Pulmonary artery endothelial cell (primary cell): ENCODE measurements at regions not wholly inside any gene's neighbourhood (a gene's known extent, or its start where the extent isn't known, plus 50 kb on each side); places are given as distances from the start of the nearest gene placed in this dataset.

Experiments
- DNase-seq: peaks from one replicate; pipeline ENCODE4 v3.0.0-alpha.2; 2011; ENCODE audit warnings: low read depth, low spot score

DNA sequence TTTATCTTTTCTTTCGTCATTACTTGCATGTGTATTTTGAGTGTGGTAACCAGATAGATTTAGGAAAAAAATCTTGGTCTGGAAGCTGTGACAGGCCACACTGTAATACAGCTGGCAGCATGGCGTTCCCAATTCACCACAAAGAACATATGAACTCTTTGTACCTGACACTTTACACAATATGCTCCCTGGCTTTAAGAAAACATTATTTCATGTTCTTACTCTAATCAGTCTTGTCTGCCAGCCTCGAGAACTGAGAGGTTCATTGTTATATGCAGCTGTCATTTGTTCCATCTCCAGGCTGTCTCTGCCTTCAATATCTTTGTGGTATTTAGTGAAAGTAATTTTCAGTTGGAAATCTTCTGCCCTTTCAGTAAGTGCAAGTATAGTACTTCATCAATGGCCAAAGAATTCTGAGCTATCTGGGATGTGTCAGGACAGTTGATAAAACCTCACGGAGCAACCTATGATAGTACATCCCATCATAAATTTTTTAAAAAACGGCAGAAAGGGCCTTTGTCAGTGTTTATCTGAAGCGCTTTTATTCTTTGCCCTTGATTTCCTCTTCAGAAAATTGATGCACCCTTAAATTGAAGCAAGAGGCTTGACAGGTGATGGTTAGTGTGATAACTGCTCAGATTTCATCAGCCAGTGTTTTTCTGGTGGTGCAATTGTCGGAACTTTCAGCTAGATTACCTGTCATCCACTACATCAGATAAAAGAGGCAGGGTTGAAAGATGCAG is 146.3 kb upstream of the SP8 start:
- no peak for DNase-seq

DNA sequence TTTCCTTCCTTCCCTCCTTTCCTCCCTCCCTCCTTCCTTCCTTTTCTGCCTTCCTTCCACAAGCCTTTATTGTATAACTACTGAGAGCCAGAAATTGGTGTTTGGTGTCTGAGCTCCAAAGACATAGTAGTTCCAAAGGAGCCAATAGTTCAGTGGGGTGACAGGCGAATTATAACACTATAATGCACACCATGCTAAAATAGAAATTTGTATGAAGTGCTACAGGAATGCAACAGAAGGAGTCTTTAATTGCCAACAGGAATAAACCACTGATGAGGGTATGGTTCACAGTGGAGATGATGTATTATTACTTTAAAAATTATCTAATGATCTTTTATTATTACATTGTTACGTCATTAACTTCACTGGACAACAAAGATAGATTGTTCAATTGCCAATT is 158.8 kb upstream of the SP8 start:
- no peak for DNase-seq

DNA sequence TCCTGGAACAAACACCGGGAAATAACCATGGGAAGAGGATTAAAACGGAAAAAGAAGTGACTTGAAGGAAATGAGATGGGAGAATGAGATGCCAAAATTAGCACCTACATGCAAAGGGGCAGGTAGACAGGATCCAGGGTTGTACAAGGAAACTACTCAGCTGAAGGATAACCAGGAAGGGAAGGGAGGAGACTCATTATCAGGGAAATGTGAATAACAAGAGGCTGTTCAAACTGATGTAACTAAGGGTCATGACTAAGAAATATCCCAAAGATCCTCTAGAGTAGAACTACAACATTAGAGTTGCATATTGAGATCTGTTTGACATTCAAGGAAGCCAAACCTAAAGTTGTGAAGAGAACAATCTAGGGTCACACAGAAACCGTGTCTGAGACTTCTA is 166.2 kb upstream of the SP8 start:
- no peak for DNase-seq

DNA sequence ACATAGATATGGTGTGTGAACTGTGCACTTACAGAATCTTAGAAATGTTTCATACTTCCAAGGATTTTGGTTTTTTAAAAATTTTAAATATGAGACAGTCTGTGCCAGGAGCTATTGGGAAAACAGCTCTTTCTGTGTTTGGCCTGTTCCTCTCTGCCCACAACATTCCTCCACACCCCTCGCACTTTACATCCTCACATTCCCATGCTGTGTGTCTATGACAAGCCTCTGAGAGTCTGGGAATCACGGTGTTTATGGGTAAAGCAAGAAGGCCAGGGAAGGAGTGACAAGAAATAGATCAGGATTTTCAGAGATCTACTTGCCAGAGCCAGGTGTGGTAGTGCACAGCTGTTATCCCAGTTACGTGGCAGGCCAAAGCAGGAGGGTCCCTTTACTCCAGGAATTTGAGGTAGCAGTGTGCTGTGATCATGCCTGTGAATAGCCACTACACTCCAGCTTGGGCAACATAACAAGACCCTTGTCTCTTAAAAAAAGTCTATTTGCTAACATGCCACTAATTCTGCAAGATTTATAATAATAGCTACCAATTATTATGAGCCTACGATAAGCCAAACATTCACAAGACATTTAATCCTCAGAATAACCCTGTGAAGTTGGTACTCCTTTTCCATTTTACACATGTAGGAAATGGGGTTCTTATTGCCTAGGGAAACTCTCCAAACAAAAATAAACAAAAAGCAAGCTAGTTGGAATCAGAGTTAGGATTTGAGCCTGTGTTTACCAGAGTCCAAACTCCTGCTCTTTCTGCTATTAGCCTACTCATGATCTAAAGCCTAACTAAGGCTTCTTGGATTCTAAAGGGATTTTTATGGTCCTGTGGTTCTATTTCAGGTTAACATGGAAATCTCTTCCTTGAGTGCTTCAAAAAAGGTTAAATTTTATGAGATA is 168.3 kb upstream of the SP8 start:
- DNase-seq, result no peak

DNA sequence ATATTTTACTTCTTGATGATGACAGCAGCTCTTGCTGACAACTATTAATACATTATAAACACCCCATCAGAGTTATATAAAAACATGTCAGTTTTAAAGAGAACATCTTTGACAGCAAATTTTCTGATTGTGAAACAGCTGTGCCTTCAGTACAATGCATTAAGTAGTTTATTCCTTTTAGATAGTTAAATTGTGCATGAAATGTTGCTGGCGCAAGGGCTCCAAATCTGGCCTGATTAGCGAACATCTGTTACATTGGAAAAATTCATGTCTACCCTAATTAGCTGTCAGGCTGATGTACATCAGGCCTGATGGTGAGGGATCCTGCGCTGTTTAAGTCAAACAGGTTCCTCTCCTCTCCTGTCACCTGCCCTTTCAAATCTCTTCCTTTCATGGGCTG is 171.9 kb upstream of the SP8 start:
- DNase-seq, result no peak

DNA sequence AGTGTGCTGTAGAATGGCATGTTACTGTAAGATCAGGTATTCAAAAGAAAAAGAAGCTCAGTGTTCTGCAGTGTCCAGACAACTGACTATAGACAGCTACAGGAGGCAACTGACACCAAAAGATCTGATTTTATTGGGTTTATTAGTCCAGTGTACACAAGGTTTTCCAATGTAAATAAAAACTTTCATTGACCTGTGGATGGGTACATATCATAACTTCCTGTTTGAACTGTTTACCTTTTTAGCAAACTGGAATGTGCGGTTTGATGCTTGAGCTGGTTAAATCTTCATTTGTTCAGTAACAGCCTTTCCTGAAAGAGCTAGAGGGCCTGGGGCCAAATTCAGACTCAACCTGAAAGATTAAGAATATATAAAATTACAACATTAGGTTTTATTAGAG is 172.6 kb upstream of the SP8 start:
- no peak for DNase-seq

- DNase-seq, result no peak
Measured at GRCh38 chr7:20963556-20964280, 177.0 kb upstream of the SP8 start.

DNA sequence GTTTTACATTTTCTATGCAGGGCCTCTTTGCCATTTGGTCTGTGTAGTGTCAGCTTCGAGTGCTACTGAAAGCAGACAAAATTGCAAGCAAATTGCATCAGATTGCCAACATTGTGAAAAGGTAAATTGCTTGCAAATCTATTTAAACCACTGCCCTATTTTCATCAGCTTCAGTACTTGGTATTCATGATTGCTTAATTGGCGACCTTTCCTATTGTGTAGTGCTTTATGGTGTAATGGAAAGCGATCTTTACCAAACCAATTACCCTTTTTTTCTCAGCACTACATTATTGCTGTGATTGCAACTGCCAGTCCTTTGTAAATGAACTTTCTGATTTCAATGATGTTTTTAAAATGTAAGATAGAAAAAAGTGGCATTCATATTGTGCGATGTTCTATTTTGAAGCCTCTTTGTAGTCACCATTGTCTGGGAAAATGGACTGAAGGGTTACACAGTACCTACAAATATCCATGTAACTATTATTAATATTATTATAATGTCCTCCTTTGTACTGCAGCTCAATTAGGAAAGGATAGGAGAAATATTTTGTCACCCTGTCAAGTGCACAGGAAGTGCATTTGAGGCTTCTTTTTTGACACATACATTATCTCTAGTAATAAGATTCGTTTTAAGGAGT is 177.7 kb upstream of the SP8 start:
- no peak for DNase-seq

- DNase-seq, result no peak
Measured at GRCh38 chr7:20971219-20971618, 184.5 kb upstream of the SP8 start.

DNA sequence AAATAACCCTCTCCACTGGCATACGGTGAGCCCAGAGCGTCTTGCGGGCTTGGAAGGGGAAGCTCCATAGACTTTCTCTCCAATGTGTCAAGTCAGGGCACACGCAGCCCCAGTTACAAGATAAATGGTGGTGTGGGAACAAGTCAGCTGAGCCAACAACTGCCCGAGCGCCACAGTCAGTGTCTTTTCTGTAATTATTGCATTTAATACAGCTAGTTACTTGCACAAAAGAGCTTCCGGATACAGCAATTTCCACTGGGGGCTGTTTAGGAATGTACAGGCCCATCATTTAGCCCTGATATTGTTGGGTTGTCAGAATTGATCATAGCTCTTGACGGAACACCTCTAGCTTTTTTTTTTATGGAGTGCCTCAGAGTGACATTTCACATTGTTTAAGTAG is 193.5 kb upstream of the SP8 start:
- no peak for DNase-seq

- no peak for DNase-seq
Measured at GRCh38 chr7:20980668-20981264, 194.1 kb upstream of the SP8 start.

DNA sequence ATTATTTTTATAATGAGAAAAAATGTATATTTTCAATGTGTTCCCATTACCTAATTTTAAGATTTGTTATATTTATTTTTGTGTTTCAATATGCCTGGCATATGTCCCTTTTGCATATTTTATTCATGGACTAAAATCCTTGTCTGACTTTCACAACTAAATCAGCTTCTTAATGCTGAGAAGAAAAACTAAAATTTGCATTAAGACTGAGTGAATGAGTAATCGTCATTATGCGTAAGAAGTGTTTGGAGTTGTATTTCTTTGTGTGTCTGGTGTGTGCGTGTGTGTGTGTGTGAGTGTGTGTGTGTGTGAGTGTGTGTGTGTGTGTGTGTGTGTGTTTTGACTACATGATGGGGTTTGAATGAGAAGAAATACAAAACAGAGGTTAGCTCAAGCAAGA is 201.7 kb upstream of the SP8 start:
- DNase-seq, result no peak

DNA sequence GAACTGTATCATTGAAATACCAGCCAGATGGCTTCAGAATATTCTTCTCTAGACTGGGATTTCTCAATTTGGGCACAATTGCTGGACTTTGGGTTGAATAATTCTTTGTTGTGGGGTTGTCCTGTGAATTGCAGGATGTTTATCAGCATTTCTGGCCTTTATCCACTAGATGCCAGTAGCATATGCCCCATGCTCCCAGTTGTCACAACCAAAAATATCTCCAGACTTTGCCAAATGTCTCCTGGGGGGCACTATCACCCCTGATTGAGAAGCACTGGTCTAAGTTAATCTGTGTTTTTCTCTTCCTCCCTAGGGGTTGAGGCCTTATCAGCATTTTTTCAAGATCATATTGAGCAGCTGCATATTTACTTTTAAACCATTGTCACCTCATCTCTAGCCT is 204.9 kb upstream of the SP8 start:
- DNase-seq, result no peak

DNA sequence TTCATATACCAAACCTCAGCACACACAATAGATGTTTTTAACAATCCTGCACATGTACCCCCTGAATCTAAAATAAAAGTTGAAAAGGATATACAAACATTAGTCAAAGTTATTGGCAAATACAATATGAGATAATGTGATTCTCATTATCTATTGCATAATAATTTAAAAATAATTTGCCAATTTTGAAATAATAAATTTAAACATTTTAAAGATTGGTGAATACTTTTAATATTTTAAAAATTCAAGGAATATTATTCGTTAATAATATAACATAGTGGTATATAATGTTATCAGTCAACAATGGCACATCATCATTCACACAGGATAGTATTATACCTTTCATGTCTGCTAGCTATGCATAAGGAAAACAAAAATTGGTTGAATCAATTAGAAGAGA is 207.0 kb upstream of the SP8 start:
- no peak for DNase-seq

DNA sequence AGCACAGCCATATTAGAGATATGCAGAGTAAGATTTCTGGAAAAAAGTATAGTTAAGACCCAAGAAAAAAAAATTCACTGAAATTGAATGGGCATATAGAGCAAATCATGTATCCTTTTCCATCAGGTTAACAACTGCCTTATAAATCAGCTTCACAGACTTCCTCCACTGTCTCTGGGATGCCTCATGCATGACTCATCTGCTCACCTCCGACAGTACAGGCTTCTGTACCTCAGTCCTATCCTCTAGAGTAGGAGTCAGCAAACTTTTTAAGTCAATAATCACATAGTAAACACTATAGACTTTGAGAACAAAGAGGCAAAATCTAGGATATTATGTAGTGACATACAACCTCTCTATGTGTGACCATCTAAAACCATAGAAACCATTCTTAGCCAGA is 211.6 kb upstream of the SP8 start:
- DNase-seq, result no peak

DNA sequence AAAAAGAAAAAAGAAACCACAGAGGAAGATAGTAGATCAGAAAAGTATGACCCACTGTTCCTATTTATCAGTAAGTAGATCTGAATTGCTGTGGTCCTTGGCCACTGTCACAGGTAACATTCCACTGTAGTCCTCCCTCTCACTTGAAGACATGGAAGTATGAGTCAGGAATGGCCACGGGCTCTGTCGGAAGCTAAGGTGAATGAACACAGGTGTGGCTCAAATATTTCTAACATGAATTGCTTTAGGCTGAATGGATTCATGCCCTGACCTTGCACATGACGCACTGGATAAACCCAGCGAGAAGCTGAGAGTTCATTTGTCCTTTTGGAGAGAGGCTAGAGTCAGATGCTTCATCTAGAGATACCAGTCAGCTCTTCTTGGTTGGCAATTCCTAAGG is 224.5 kb upstream of the SP8 start:
- no peak for DNase-seq

GRCh38 chr7:21013765-21014539 is 227.3 kb upstream of the SP8 start:
- no peak for DNase-seq

DNA sequence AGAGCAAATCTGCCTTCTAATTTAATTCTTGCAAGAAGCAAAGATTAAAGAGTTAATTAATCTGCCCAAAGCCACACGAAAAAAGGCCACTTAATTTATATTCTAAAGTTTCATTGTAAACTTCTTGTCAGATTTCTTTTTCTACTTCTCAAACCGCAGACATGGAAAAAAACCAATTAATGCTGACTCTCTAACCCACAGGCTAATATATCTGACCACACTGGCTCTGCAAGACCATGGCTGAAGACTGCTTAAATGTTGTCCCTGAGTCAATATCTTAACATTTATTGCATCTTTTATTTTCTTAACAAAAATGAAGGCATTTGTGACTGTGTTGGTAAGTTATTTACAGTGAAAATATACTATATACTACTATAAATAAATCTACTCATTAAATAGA is 234.0 kb upstream of the SP8 start:
- no peak for DNase-seq

GRCh38 chr7:21023841-21024484 is 237.3 kb upstream of the SP8 start:
- DNase-seq, result no peak

DNA sequence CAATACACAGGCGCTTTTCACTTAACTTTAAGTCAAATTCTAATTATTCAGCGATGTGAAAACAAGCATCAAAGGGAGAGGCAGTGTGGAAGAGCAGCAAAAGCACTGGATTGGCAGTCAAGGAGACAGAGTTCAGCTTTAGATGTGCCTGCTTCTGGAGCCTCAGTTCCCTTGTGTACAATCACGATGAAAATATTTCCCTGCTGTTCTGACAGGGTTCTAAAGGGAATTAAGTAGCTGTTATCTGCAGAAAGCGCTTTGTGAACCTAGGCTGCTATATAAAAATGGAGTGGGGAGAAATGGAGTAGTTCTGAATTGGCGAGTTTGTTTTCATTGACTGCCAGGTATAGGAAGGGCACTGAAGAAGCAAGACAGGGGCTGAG is 237.8 kb upstream of the SP8 start:
- no peak for DNase-seq
